Neural progenitor cell (in vitro differentiated cells): ENCODE measurements at regions not wholly inside any gene's neighbourhood (a gene's known extent, or its start where the extent isn't known, plus 50 kb on each side); places are given as distances from the start of the nearest gene placed in this dataset.

Experiments
- CTCF ChIP-seq: fragments of 200-600 bp; sonication (generic); IDR thresholded peaks from 2 replicates; pipeline ENCODE4 v1.5.1; 2017; ENCODE audit warnings: antibody characterized with exemption, mild to moderate bottlenecking
- EZH2 ChIP-seq: fragments of 200-600 bp; sonication (generic); IDR thresholded peaks from 2 replicates; pipeline ENCODE4 v1.6.1; 2017; ENCODE audit warnings: antibody characterized with exemption, mild to moderate bottlenecking, moderate library complexity
- EZH2phosphoT487 ChIP-seq: fragments of 200-600 bp; sonication (generic); IDR thresholded peaks from 2 replicates; pipeline ENCODE4 v1.6.1; 2017; ENCODE audit warnings: antibody characterized with exemption

GRCh38 chr4:95980877-95981360 lies 141.0 kb downstream of the PDHA2 start:
- TF ChIP-seq EZH2 (no peak), CTCF (no peak), EZH2phosphoT487 (no peak)
